Mucosa of descending colon (tissue), 3 donors: ENCODE measurements at regions not wholly inside any gene's neighbourhood (a gene's known extent, or its start where the extent isn't known, plus 50 kb on each side); places are given as distances from the start of the nearest gene placed in this dataset.

Experiments
- ATAC-seq: fragments of 200-7000 bp; cut with Tn5 transposase; one replicate; pipeline ENCODE4 v1.9.1; 2020; ENCODE audit warnings: mild to moderate bottlenecking, moderate library complexity
- DNase-seq, 3 donors: peaks; one replicate each; pipeline ENCODE4 v3.0.0-alpha.2; 2020
- H3K36me3 ChIP-seq: fragments of 200-600 bp; one replicate; pipeline ENCODE4 v1.8.0; 2021; ENCODE audit warnings: low read depth, mild to moderate bottlenecking
- H3K4me1 ChIP-seq: fragments of 200-600 bp; one replicate; pipeline ENCODE4 v1.8.0; 2021; ENCODE audit warnings: low read depth, mild to moderate bottlenecking
- H3K4me3 ChIP-seq: fragments of 200-600 bp; one replicate; pipeline ENCODE4 v1.8.0; 2021; ENCODE audit warnings: mild to moderate bottlenecking
- H3K9me3 ChIP-seq: fragments of 200-600 bp; one replicate; pipeline ENCODE4 v1.8.0; 2021; ENCODE audit warnings: mild to moderate bottlenecking
- intact Hi-C, 2 donors: fragments of 100-400 bp; cut with DNase I in 1 of 2; cut with micrococcal nuclease in 1 of 2; formaldehyde crosslinking; loops; one replicate each; pipeline versions ENCODE4 v1.11.0 to v1.11.1; 2022; cut with DNase I, micrococcal nuclease
- TF ChIP-seq, protein P1 (sequence below): fragments of 200-600 bp; IDR thresholded peaks from one replicate; pipeline ENCODE4 v1.8.0; 2022; ENCODE audit warnings: antibody characterized with exemption, mild to moderate bottlenecking
- donor health status: DM: no; HTN: no; CAD: no; lungs with moderate emphysema.
- donor health status: DM: no; HTN: no; CAD: no.
- donor health status: DM: no; HTN: yes; CAD: no.

GRCh38 chr7:22662556-22663356 lies 64.2 kb upstream of the IL6 start:
- H3K4me3 ChIP-seq: no peak overlapping the region
- TF ChIP-seq, protein P1, sequence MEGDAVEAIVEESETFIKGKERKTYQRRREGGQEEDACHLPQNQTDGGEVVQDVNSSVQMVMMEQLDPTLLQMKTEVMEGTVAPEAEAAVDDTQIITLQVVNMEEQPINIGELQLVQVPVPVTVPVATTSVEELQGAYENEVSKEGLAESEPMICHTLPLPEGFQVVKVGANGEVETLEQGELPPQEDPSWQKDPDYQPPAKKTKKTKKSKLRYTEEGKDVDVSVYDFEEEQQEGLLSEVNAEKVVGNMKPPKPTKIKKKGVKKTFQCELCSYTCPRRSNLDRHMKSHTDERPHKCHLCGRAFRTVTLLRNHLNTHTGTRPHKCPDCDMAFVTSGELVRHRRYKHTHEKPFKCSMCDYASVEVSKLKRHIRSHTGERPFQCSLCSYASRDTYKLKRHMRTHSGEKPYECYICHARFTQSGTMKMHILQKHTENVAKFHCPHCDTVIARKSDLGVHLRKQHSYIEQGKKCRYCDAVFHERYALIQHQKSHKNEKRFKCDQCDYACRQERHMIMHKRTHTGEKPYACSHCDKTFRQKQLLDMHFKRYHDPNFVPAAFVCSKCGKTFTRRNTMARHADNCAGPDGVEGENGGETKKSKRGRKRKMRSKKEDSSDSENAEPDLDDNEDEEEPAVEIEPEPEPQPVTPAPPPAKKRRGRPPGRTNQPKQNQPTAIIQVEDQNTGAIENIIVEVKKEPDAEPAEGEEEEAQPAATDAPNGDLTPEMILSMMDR: no peak
- intact Hi-C loops: no loop called here
- no peaks in the 10 kb centered on the region for H3K36me3 ChIP-seq
- no peaks in the 10 kb centered on the region for H3K4me1 ChIP-seq
- ATAC-seq: no peak
- no peaks in the 10 kb centered on the region for H3K9me3 ChIP-seq
- DNase-seq: no peak

- TF ChIP-seq, protein P1: no peak
- intact Hi-C loops: no loop called here
- no peaks in the 10 kb centered on the region for H3K9me3 ChIP-seq
- DNase-seq (no peak), ATAC-seq (peak; percentile 53)
- no peaks in the 10 kb centered on the region for H3K4me1 ChIP-seq
- H3K4me3 ChIP-seq: no peak overlapping the region
- H3K36me3 ChIP-seq: no peaks in the 10 kb centered on the region
These were observed 65.0 kb upstream of the IL6 start for GRCh38 chr7:22662036-22662435.

- intact Hi-C loops: no loop called here
- Histone ChIP-seq H3K36me3 (no peaks in the 10 kb centered on the region), H3K4me1 (no peaks in the 10 kb centered on the region), H3K4me3 (no peak overlapping the region), H3K9me3 (no peaks in the 10 kb centered on the region)
- ATAC-seq (peak; percentile 46), DNase-seq (no peak)
- TF ChIP-seq, protein P1: no peak
These were observed 66.3 kb upstream of the IL6 start for GRCh38 chr7:22660732-22661131.

GRCh38 chr7:22660293-22660692 lies 66.7 kb upstream of the IL6 start:
- TF ChIP-seq, protein P1: no peak
- DNase-seq (no peak), ATAC-seq (no peak)
- Histone ChIP-seq H3K36me3 (no peaks in the 10 kb centered on the region), H3K9me3 (no peaks in the 10 kb centered on the region), H3K4me1 (no peaks in the 10 kb centered on the region), H3K4me3 (no peak overlapping the region)
- intact Hi-C loops: no loop called here

- H3K36me3 ChIP-seq: no peaks in the 10 kb centered on the region
- H3K4me3 ChIP-seq: no peak overlapping the region
- no peak for DNase-seq
- no peak for ATAC-seq
- intact Hi-C loops: no loop called here
- no peaks in the 10 kb centered on the region for H3K9me3 ChIP-seq
- TF ChIP-seq, protein P1: no peak
- H3K4me1 ChIP-seq: no peaks in the 10 kb centered on the region
These were observed 67.3 kb upstream of the IL6 start for GRCh38 chr7:22659741-22660140.
